IMR-90 (cell line): ENCODE measurements at regions not wholly inside any gene's neighbourhood (a gene's known extent, or its start where the extent isn't known, plus 50 kb on each side); places are given as distances from the start of the nearest gene placed in this dataset.

Experiments
- CEBPB ChIP-seq: IDR thresholded peaks from 2 replicates; pipeline ENCODE4 v1.6.1; 2012; ENCODE audit warnings: low read depth, low read length, improper control_type of control experiment
- CTCF ChIP-seq: conservative IDR thresholded peaks from 2 replicates; pipeline ENCODE4 v1.5.1; 2012; ENCODE audit warnings: mild to moderate bottlenecking, low read depth, low read length, improper control_type of control experiment
- MXI1 ChIP-seq: IDR thresholded peaks from 2 replicates; pipeline ENCODE4 v1.6.1; 2012; ENCODE audit warnings: low read depth, mild to moderate bottlenecking, low read length, moderate library complexity, borderline replicate concordance
- POLR2A ChIP-seq: IDR thresholded peaks from 2 replicates; pipeline ENCODE4 v1.6.1; 2012; ENCODE audit warnings: mild to moderate bottlenecking, low read depth, low read length
- RAD21 ChIP-seq: IDR thresholded peaks from 2 replicates; pipeline ENCODE4 v1.6.1; 2012; ENCODE audit warnings: low read length, improper control_type of control experiment

- no peak for TF ChIP-seq POLR2A
- no peak for TF ChIP-seq CTCF
- TF ChIP-seq CEBPB: no peak
- TF ChIP-seq MXI1: no peak
- TF ChIP-seq RAD21: no peak
Observed at GRCh38 chr20:22352019-22352418, 232.4 kb downstream of the FOXA2 start.
